ENCODE measurements at regions not wholly inside any gene's neighbourhood (a gene's known extent, or its start where the extent isn't known, plus 50 kb on each side); places are given as distances from the start of the nearest gene placed in this dataset.

GRCh38 chr16:74049027-74049426 lies 247.6 kb upstream of the PSMD7 start:
- Histone ChIP-seq H3K4me1 (ENCODE audit: low read depth) (no peaks in the 10 kb centered on the region), H3K36me3 (ENCODE audit: low read depth) (no peaks in the 10 kb centered on the region), H3K9me3 (no peaks in the 10 kb centered on the region), H3K4me3 (no peak overlapping the region)
- ATAC-seq (no peak), DNase-seq (no peak)
- no peak for TF ChIP-seq CTCF (IDR thresholded peaks at IDR 0.05)
- intact Hi-C loops (cut with DNase I, micrococcal nuclease) = no loop called here

GRCh38 chr16:74046524-74046923 lies 250.1 kb upstream of the PSMD7 start:
- DNase-seq (no peak), ATAC-seq (no peak)

GRCh38 chr16:74045513-74045912 lies 251.1 kb upstream of the PSMD7 start:
- DNase-seq (no peak), ATAC-seq (no peak)
- Histone ChIP-seq H3K9me3 (no peaks in the 10 kb centered on the region), H3K4me1 (ENCODE audit: low read depth) (no peaks in the 10 kb centered on the region), H3K36me3 (ENCODE audit: low read depth) (no peaks in the 10 kb centered on the region), H3K4me3 (no peak overlapping the region)
- no peak for TF ChIP-seq CTCF (IDR thresholded peaks at IDR 0.05)
- intact Hi-C loops (cut with DNase I, micrococcal nuclease) = no loop called here

More at GRCh38 chr16:74046524-74046923, 250.1 kb upstream of the PSMD7 start:
- no peak for TF ChIP-seq CTCF (IDR thresholded peaks at IDR 0.05)
- Histone ChIP-seq H3K4me3 (no peak overlapping the region), H3K36me3 (ENCODE audit: low read depth) (no peaks in the 10 kb centered on the region), H3K9me3 (no peaks in the 10 kb centered on the region), H3K4me1 (ENCODE audit: low read depth) (no peaks in the 10 kb centered on the region)
- intact Hi-C loops (cut with DNase I, micrococcal nuclease) = no loop called here

- no peaks in the 10 kb centered on the region for H3K9me3 ChIP-seq
- intact Hi-C loops (cut with DNase I, micrococcal nuclease) = no loop called here
- no peaks in the 10 kb centered on the region for H3K4me1 ChIP-seq (ENCODE audit: low read depth)
- H3K4me3 ChIP-seq = no peak overlapping the region
- TF ChIP-seq CTCF (IDR thresholded peaks at IDR 0.05) = no peak
- no peaks in the 10 kb centered on the region for H3K36me3 ChIP-seq (ENCODE audit: low read depth)
- ATAC-seq (no peak), DNase-seq (no peak)
Observed at GRCh38 chr16:74035816-74036215, 260.8 kb upstream of the PSMD7 start.

- Histone ChIP-seq H3K4me1 (ENCODE audit: low read depth) (no peaks in the 10 kb centered on the region), H3K4me3 (no peak overlapping the region), H3K9me3 (no peaks in the 10 kb centered on the region), H3K36me3 (ENCODE audit: low read depth) (no peaks in the 10 kb centered on the region)
- intact Hi-C loops (cut with DNase I, micrococcal nuclease) = no loop called here
- peak in 1 of 3 donors; percentile 63 for DNase-seq
- peak; percentile 60 for ATAC-seq
- TF ChIP-seq CTCF (IDR thresholded peaks at IDR 0.05) = no peak
Observed at GRCh38 chr16:74034862-74035261, 261.8 kb upstream of the PSMD7 start.

GRCh38 chr16:74034200-74034599 lies 262.4 kb upstream of the PSMD7 start:
- DNase-seq (no peak), ATAC-seq (no peak)
- no peaks in the 10 kb centered on the region for H3K36me3 ChIP-seq (ENCODE audit: low read depth)
- H3K9me3 ChIP-seq = no peaks in the 10 kb centered on the region
- TF ChIP-seq CTCF (IDR thresholded peaks at IDR 0.05) = no peak
- intact Hi-C loops (cut with DNase I, micrococcal nuclease) = no loop called here
- H3K4me3 ChIP-seq = no peak overlapping the region
- H3K4me1 ChIP-seq (ENCODE audit: low read depth) = no peaks in the 10 kb centered on the region
